ENCODE measurements at regions not wholly inside any gene's neighbourhood (a gene's known extent, or its start where the extent isn't known, plus 50 kb on each side); places are given as distances from the start of the nearest gene placed in this dataset.

GRCh38 chr2:139946690-139947089 lies 1166.5 kb upstream of the NXPH2 start:
- DNase-seq: no peak

GRCh38 chr2:139940686-139941085 lies 1160.5 kb upstream of the NXPH2 start:
- DNase-seq: no peak

GRCh38 chr2:139925903-139926302 lies 1145.7 kb upstream of the NXPH2 start:
- no peak for DNase-seq

GRCh38 chr2:139924070-139924469 lies 1143.9 kb upstream of the NXPH2 start:
- DNase-seq: no peak

- DNase-seq: no peak
Observed at GRCh38 chr2:139918982-139919381, 1138.8 kb upstream of the NXPH2 start.

- no peak for DNase-seq
Observed at GRCh38 chr2:139917690-139918384, 1137.6 kb upstream of the NXPH2 start.

- DNase-seq: no peak
Observed at GRCh38 chr2:139916822-139917221, 1136.6 kb upstream of the NXPH2 start.

- DNase-seq: no peak
Observed at GRCh38 chr2:139911160-139911559, 1131.0 kb upstream of the NXPH2 start.

GRCh38 chr2:139909136-139909535 lies 1128.9 kb upstream of the NXPH2 start:
- DNase-seq: no peak

GRCh38 chr2:139905624-139906023 lies 1125.4 kb upstream of the NXPH2 start:
- no peak for DNase-seq

GRCh38 chr2:139891636-139892035 lies 1111.4 kb upstream of the NXPH2 start:
- no peak for DNase-seq

- no peak for DNase-seq
Observed at GRCh38 chr2:139885921-139886498, 1105.8 kb upstream of the NXPH2 start.

- DNase-seq: no peak
Observed at GRCh38 chr2:139876964-139877363, 1096.8 kb upstream of the NXPH2 start.

GRCh38 chr2:139876321-139876720 lies 1096.1 kb upstream of the NXPH2 start:
- DNase-seq: no peak

- DNase-seq: no peak
Observed at GRCh38 chr2:139872503-139872902, 1092.3 kb upstream of the NXPH2 start.

- no peak for DNase-seq
Observed at GRCh38 chr2:139872032-139872431, 1091.8 kb upstream of the NXPH2 start.

GRCh38 chr2:139867601-139868226 lies 1087.5 kb upstream of the NXPH2 start:
- DNase-seq: no peak

GRCh38 chr2:139864821-139865302 lies 1084.7 kb upstream of the NXPH2 start:
- no peak for DNase-seq

- no peak for DNase-seq
Observed at GRCh38 chr2:139854769-139855483, 1074.7 kb upstream of the NXPH2 start.

- DNase-seq: no peak
Observed at GRCh38 chr2:139850254-139850890, 1070.2 kb upstream of the NXPH2 start.

GRCh38 chr2:139836769-139837168 lies 1056.6 kb upstream of the NXPH2 start:
- DNase-seq: no peak

- no peak for DNase-seq
Observed at GRCh38 chr2:139835101-139835500, 1054.9 kb upstream of the NXPH2 start.

All from left kidney (tissue), 1 donor.